ENCODE measurements at regions not wholly inside any gene's neighbourhood (a gene's known extent, or its start where the extent isn't known, plus 50 kb on each side); places are given as distances from the start of the nearest gene placed in this dataset.

GRCh38 chr6:9553002-9553401 is 861.9 kb downstream of the TFAP2A start:
- no peak for TF ChIP-seq POLR2A (IDR thresholded peaks at IDR 0.05; ENCODE audit: low read length)
- TF ChIP-seq GATA1 (IDR thresholded peaks at IDR 0.05; ENCODE audit: low read depth, low read length): no peak
